IMR-90 (cell line): ENCODE measurements at regions not wholly inside any gene's neighbourhood (a gene's known extent, or its start where the extent isn't known, plus 50 kb on each side); places are given as distances from the start of the nearest gene placed in this dataset.
A peak's percentile ranks its signal among the peaks of the same experiment; 100 is the strongest.

ENCODE experiments used
- ATAC-seq: fragments of 200-7000 bp; cut with Tn5 transposase; 2 replicates; pipeline ENCODE4 v1.9.1; 2020; ENCODE audit warnings: low read depth, mild to moderate bottlenecking, moderate library complexity
- BruUV-seq: library from RNA; stranded (reverse); fragments of 400-500 nt; replicated peaks from 2 replicates; lab custom pipeline; 2021; lab: Mats Ljungman, UMichigan
- CTCF ChIA-PET: fragments of 300-600 bp; formaldehyde crosslinking; extraction: SDS; loops from one replicate; lab custom pipeline; 2021; ENCODE audit warnings: antibody characterized with exemption; lab: Yijun Ruan, JAX
- POLR2A ChIA-PET: fragments of 300-600 bp; sonication (Branson Sonifier 250); formaldehyde crosslinking; loops from one replicate; lab custom pipeline; 2022; ENCODE audit warnings: antibody characterized with exemption; ENCODE audit not compliant: unreplicated experiment; lab: Charles Lee
- DNase-seq: peaks from one replicate; pipeline ENCODE4 v3.0.0; 2013
- H2AFZ ChIP-seq: replicated peaks from 2 replicates; pipeline ENCODE3; 2013; ENCODE audit warnings: low read length, mild to moderate bottlenecking; ENCODE audit not compliant: poor library complexity
- H2AK5ac ChIP-seq: 2 replicates; pipeline ENCODE4 v1.6.1; 2013; ENCODE audit warnings: low read depth, low read length, inconsistent platforms
- H2AK9ac ChIP-seq: replicated peaks from 2 replicates; pipeline ENCODE3; 2013; ENCODE audit warnings: mild to moderate bottlenecking, low read depth, low read length, moderate library complexity; ENCODE audit not compliant: poor library complexity
- H2BK120ac ChIP-seq: 2 replicates; pipeline ENCODE4 v1.6.1; 2013; ENCODE audit warnings: low read depth, low read length, inconsistent platforms
- H2BK15ac ChIP-seq: 3 replicates; pipeline ENCODE4 v1.6.1; 2013; ENCODE audit warnings: low read depth, low read length, inconsistent platforms
- H2BK20ac ChIP-seq: 2 replicates; pipeline ENCODE4 v1.6.1; 2013; ENCODE audit warnings: low read depth, mild to moderate bottlenecking, inconsistent platforms, low read length, moderate library complexity
- H2BK5ac ChIP-seq: 2 replicates; pipeline ENCODE4 v1.6.1; 2013; ENCODE audit warnings: mild to moderate bottlenecking, low read depth, low read length, inconsistent platforms; ENCODE audit not compliant: poor library complexity, severe bottlenecking
- H3K14ac ChIP-seq: replicated peaks from 2 replicates; pipeline ENCODE4 v1.6.1; 2013; ENCODE audit warnings: low read depth, low read length, inconsistent platforms
- H3K18ac ChIP-seq: 2 replicates; pipeline ENCODE4 v1.6.1; 2013; ENCODE audit warnings: low read depth, low read length, control low read depth
- H3K23ac ChIP-seq: 2 replicates; pipeline ENCODE4 v1.6.1; 2013; ENCODE audit warnings: low read depth, low read length, inconsistent platforms
- H3K27ac ChIP-seq: 2 replicates; pipeline ENCODE4 v1.5.1; 2013; ENCODE audit warnings: mild to moderate bottlenecking, control low read depth, low read length; ENCODE audit not compliant: insufficient read depth
- H3K27me3 ChIP-seq: 2 replicates; pipeline ENCODE4 v1.6.1; 2013; ENCODE audit warnings: low read length; ENCODE audit not compliant: control insufficient read depth, insufficient read depth
- H3K36me3 ChIP-seq: 2 replicates; pipeline ENCODE4 v1.6.1; 2013; ENCODE audit warnings: low read length, mixed read lengths; ENCODE audit not compliant: control insufficient read depth, insufficient read depth
- H3K4ac ChIP-seq: 2 replicates; pipeline ENCODE4 v1.6.1; 2013; ENCODE audit warnings: low read depth, low read length, inconsistent platforms
- H3K4me1 ChIP-seq: 2 replicates; pipeline ENCODE4 v1.6.1; 2013; ENCODE audit warnings: low read length, mixed read lengths; ENCODE audit not compliant: control insufficient read depth, insufficient read depth
- H3K4me2 ChIP-seq: 2 replicates; pipeline ENCODE4 v1.6.1; 2013; ENCODE audit warnings: low read depth, mild to moderate bottlenecking, control low read depth, low read length, moderate library complexity
- H3K4me3 ChIP-seq: 2 replicates; pipeline ENCODE4 v1.5.1; 2013; ENCODE audit warnings: low read depth, mild to moderate bottlenecking, control low read depth, low read length, moderate library complexity; ENCODE audit not compliant: insufficient read depth
- H3K56ac ChIP-seq: 2 replicates; pipeline ENCODE4 v1.6.1; 2013; ENCODE audit warnings: low read length, inconsistent platforms; ENCODE audit not compliant: insufficient read depth; ENCODE audit errors: extremely low read depth
- H3K79me1 ChIP-seq, 2 experiments: 2 replicates each; pipeline ENCODE4 v1.6.1; 2013; ENCODE audit warnings: low read length in 2 of 2, inconsistent platforms in 1 of 2, low read depth in 1 of 2
- H3K9ac ChIP-seq: 2 replicates; pipeline ENCODE4 v1.6.1; 2013; ENCODE audit warnings: low read depth, low read length, control low read depth
- H3K9me1 ChIP-seq: 2 replicates; pipeline ENCODE4 v1.6.1; 2013; ENCODE audit warnings: low read length, inconsistent platforms; ENCODE audit not compliant: insufficient read depth
- H3K9me3 ChIP-seq: 2 replicates; pipeline ENCODE4 v1.6.1; 2013; ENCODE audit warnings: low read length; ENCODE audit not compliant: control insufficient read depth, insufficient read depth
- H4K20me1 ChIP-seq: 2 replicates; pipeline ENCODE4 v1.6.1; 2013; ENCODE audit warnings: low read length, inconsistent platforms; ENCODE audit not compliant: insufficient read depth
- H4K5ac ChIP-seq: 2 replicates; pipeline ENCODE4 v1.6.1; 2013; ENCODE audit warnings: mild to moderate bottlenecking, low read depth, low read length, control low read depth
- H4K8ac ChIP-seq, 2 experiments: 2 replicates each; pipeline ENCODE4 v1.6.1; 2013; ENCODE audit warnings: low read depth in 2 of 2, low read length in 2 of 2, control low read depth in 1 of 2, inconsistent platforms in 1 of 2
- H4K91ac ChIP-seq: 2 replicates; pipeline ENCODE4 v1.6.1; 2013; ENCODE audit warnings: low read depth, low read length, inconsistent platforms; ENCODE audit not compliant: insufficient read depth
- MAFK ChIP-seq: IDR thresholded peaks from 2 replicates; pipeline ENCODE4 v1.6.1; 2012; ENCODE audit warnings: low read depth, low read length, improper control_type of control experiment
- MXI1 ChIP-seq: IDR thresholded peaks from 2 replicates; pipeline ENCODE4 v1.6.1; 2012; ENCODE audit warnings: low read depth, mild to moderate bottlenecking, low read length, moderate library complexity, borderline replicate concordance
- RCOR1 ChIP-seq: IDR thresholded peaks from 2 replicates; pipeline ENCODE4 v1.6.1; 2012; ENCODE audit warnings: mild to moderate bottlenecking, low read length, improper control_type of control experiment; ENCODE audit not compliant: insufficient replicate concordance
- WGBS, 2 experiments: methylation state at CpG; one replicate each; pipeline versions ENCODE4 v1.1.5 to v1.1.7; 2013; ENCODE audit warnings: missing lambda C conversion rate in 2 of 2; ENCODE audit not compliant: insufficient read length in 1 of 2; ENCODE audit errors: extremely low coverage in 2 of 2; 5-methylcytosine and 5-hydroxymethylcytosine counted together
- dilution Hi-C: fragments of 300-500 bp; cut with HindIII; formaldehyde crosslinking; loops from one replicate; pipeline ENCODE4 v1.14.3; 2018; ENCODE audit warnings: low sequenced_read_pairs; ENCODE audit not compliant: unreplicated experiment
- in situ Hi-C: fragments of 300-500 bp; cut with MboI; formaldehyde crosslinking; loops from 3 replicates; pipeline ENCODE4 v1.14.3; 2019; ENCODE audit warnings: low sequenced_read_pairs, inconsistent platforms, mixed read lengths
- intact Hi-C: fragments of 100-400 bp; cut with micrococcal nuclease; formaldehyde crosslinking; loops from 2 replicates; pipeline ENCODE4 v1.10.0; 2022

GRCh38 chr3:159741281-159741680 lies 247.4 kb upstream of the IL12A start:
- ChIA-PET POLR2A (no interaction called here), CTCF (interaction anchor here (0.6 to 1.1 kb wide), 4 partner anchors 29 to 109 kb away, joined by 3 to 4 read pairs (median 4); no protein-coding TSS in a partner anchor)
- ATAC-seq (no peak), DNase-seq (no peak)
- Histone ChIP-seq H3K14ac (no peak overlapping the region), H3K4ac (no peak overlapping the region), H4K91ac (no peak overlapping the region), H4K5ac (no peak overlapping the region), H3K9me3 (no peaks in the 10 kb centered on the region), H3K4me3 (no peak overlapping the region), H3K27me3 (no peaks in the 10 kb centered on the region), H3K4me2 (no peak overlapping the region), H2BK15ac (no peak overlapping the region), H2BK120ac (no peak overlapping the region), H4K20me1 (no peaks in the 10 kb centered on the region), H2BK20ac (no peak overlapping the region), H3K23ac (no peak overlapping the region), H4K8ac (no peak overlapping the region), H2AFZ (no peak overlapping the region), H2AK9ac (no peak overlapping the region), H3K9me1 (no peaks in the 10 kb centered on the region), H3K4me1 (peaks cover 2% of the 10 kb centered on the region; the same call in 1 of the 2 replicates), H3K36me3 (no peaks in the 10 kb centered on the region), H3K56ac (no peak overlapping the region), H3K27ac (no peak overlapping the region), H3K9ac (no peak overlapping the region), H3K18ac (no peak overlapping the region), H2AK5ac (no peak overlapping the region), H3K79me1 (peaks cover 0 to 6% of the 10 kb centered on the region in 2 experiments; a peak in 1 of 4 replicates), H2BK5ac (no peak overlapping the region)
- in situ Hi-C loops = no loop called here
- BruUV-seq = no TSS peak
- TF ChIP-seq MAFK = peak; percentile 99
- no peak for TF ChIP-seq MXI1
- no peak for TF ChIP-seq RCOR1
- dilution Hi-C loops = no loop called here
- intact Hi-C loops = no loop called here
- no CpG with 5 or more reads among the region's 1 CpG for WGBS, 2 experiments
